HFFc6 (cell line): ENCODE measurements at regions not wholly inside any gene's neighbourhood (a gene's known extent, or its start where the extent isn't known, plus 50 kb on each side); places are given as distances from the start of the nearest gene placed in this dataset.

Experiments used
- DNase-seq: peaks from one replicate; pipeline ENCODE4 v3.0.0-alpha.2; 2018
- H3K27ac Mint-ChIP-seq: 2 replicates; pipeline ENCODE4 v1.8.0; 2020; ENCODE audit warnings: mild to moderate bottlenecking, mixed read lengths
- H3K27me3 Mint-ChIP-seq: 2 replicates; pipeline ENCODE4 v1.8.0; 2021; ENCODE audit warnings: mild to moderate bottlenecking, moderate library complexity, mixed read lengths; ENCODE audit not compliant: insufficient read depth
- H3K36me3 Mint-ChIP-seq: 2 replicates; pipeline ENCODE4 v1.8.0; 2021; ENCODE audit warnings: low read depth, mixed read lengths
- H3K4me1 Mint-ChIP-seq: 2 replicates; pipeline ENCODE4 v1.8.0; 2020; ENCODE audit warnings: low read depth, mixed read lengths
- H3K4me3 Mint-ChIP-seq: 2 replicates; pipeline ENCODE4 v1.8.0; 2020; ENCODE audit warnings: mild to moderate bottlenecking, moderate library complexity, mixed read lengths
- H3K9me3 Mint-ChIP-seq: 2 replicates; pipeline ENCODE4 v1.8.0; 2020; ENCODE audit warnings: mild to moderate bottlenecking, mixed read lengths
- CTCF ChIP-seq: fragments of 200-600 bp; sonication (generic); IDR thresholded peaks from 2 replicates; pipeline ENCODE4 v1.5.0; 2021; ENCODE audit warnings: antibody characterized with exemption, mild to moderate bottlenecking

- H3K27ac Mint-ChIP-seq = no peak overlapping the region
- no peak for DNase-seq
- H3K4me1 Mint-ChIP-seq = peaks cover 47% of the 10 kb centered on the region
- H3K4me3 Mint-ChIP-seq = no peak overlapping the region
- H3K27me3 Mint-ChIP-seq = peaks cover 3% of the 10 kb centered on the region; the same call in 1 of the 2 replicates
- TF ChIP-seq CTCF = no peak
- H3K36me3 Mint-ChIP-seq = no peaks in the 10 kb centered on the region; the same call in 1 of the 2 replicates
- H3K9me3 Mint-ChIP-seq = no peaks in the 10 kb centered on the region
Measured at GRCh38 chrX:10034740-10035260, 67.6 kb downstream of the CLDN34 start.

GRCh38 chrX:10038585-10038984, 71.4 kb downstream of the CLDN34 start:
- no peak for DNase-seq

GRCh38 chrX:10039821-10040793, 72.9 kb downstream of the CLDN34 start:
- Mint-ChIP-seq H3K4me1 (peaks cover 10% of the 10 kb centered on the region), H3K27me3 (no peaks in the 10 kb centered on the region), H3K4me3 (no peak overlapping the region), H3K27ac (no peak overlapping the region), H3K36me3 (0 out of 2 replicates have a peak, but pooled peaks cover 3% of the 10 kb centered on the region), H3K9me3 (no peaks in the 10 kb centered on the region)
- no peak for DNase-seq
- TF ChIP-seq CTCF = no peak

More at GRCh38 chrX:10038585-10038984, 71.4 kb downstream of the CLDN34 start:
- no peak for TF ChIP-seq CTCF
- H3K27me3 Mint-ChIP-seq = no peaks in the 10 kb centered on the region
- H3K27ac Mint-ChIP-seq = no peak overlapping the region
- H3K4me1 Mint-ChIP-seq = peaks cover 25% of the 10 kb centered on the region
- H3K36me3 Mint-ChIP-seq = peaks cover 3% of the 10 kb centered on the region; the same call in 1 of the 2 replicates
- H3K9me3 Mint-ChIP-seq = no peaks in the 10 kb centered on the region
- H3K4me3 Mint-ChIP-seq = no peak overlapping the region

GRCh38 chrX:10040961-10041360, 73.8 kb downstream of the CLDN34 start:
- no peak overlapping the region for H3K4me3 Mint-ChIP-seq
- H3K4me1 Mint-ChIP-seq = peaks cover 10% of the 10 kb centered on the region
- H3K27me3 Mint-ChIP-seq = no peaks in the 10 kb centered on the region
- H3K27ac Mint-ChIP-seq = no peak overlapping the region
- no peak for TF ChIP-seq CTCF
- DNase-seq = no peak
- no peaks in the 10 kb centered on the region for H3K9me3 Mint-ChIP-seq
- 0 out of 2 replicates have a peak, but pooled peaks cover 3% of the 10 kb centered on the region for H3K36me3 Mint-ChIP-seq

- Mint-ChIP-seq H3K36me3 (0 out of 2 replicates have a peak, but pooled peaks cover 3% of the 10 kb centered on the region), H3K9me3 (no peaks in the 10 kb centered on the region), H3K27me3 (no peaks in the 10 kb centered on the region), H3K4me1 (peaks cover 10% of the 10 kb centered on the region), H3K4me3 (no peak overlapping the region), H3K27ac (no peak overlapping the region)
- no peak for DNase-seq
- no peak for TF ChIP-seq CTCF
Measured at GRCh38 chrX:10041383-10041782, 74.2 kb downstream of the CLDN34 start.
